SK-N-SH treated with all-trans-retinoic acid at 6 μM for 48 hours (cell line): ENCODE measurements at regions not wholly inside any gene's neighbourhood (a gene's known extent, or its start where the extent isn't known, plus 50 kb on each side); places are given as distances from the start of the nearest gene placed in this dataset.

Experiments
- CSRNP3 ChIP-seq: fragments of 250-450 bp; sonication (Bioruptor Pico); IDR thresholded peaks from 2 replicates; pipeline ENCODE4 v1.5.1; 2021; ENCODE audit warnings: mild to moderate bottlenecking, moderate library complexity
- ESRRG ChIP-seq: fragments of 250-450 bp; sonication (Bioruptor Pico); IDR thresholded peaks from 2 replicates; pipeline ENCODE4 v1.6.1; 2021; ENCODE audit warnings: mild to moderate bottlenecking
- ISL1 ChIP-seq: fragments of 250-450 bp; sonication (Bioruptor Pico); IDR thresholded peaks from 2 replicates; pipeline ENCODE4 v2.1.2; 2022; ENCODE audit warnings: mild to moderate bottlenecking, moderate library complexity
- PATZ1 ChIP-seq: fragments of 250-450 bp; sonication (Bioruptor Pico); IDR thresholded peaks from 2 replicates; pipeline ENCODE4 v1.8.0; 2020; ENCODE audit warnings: mild to moderate bottlenecking, moderate library complexity, borderline replicate concordance
- SNAI2 ChIP-seq: fragments of 250-450 bp; sonication (Bioruptor Pico); IDR thresholded peaks from 2 replicates; pipeline ENCODE4 v1.5.0; 2020; ENCODE audit warnings: mild to moderate bottlenecking, moderate library complexity
- TCF4 ChIP-seq: fragments of 250-450 bp; sonication (Bioruptor Pico); IDR thresholded peaks from 2 replicates; pipeline ENCODE4 v1.8.0; 2021; ENCODE audit warnings: mild to moderate bottlenecking, moderate library complexity, borderline replicate concordance
- TOX ChIP-seq: fragments of 250-450 bp; sonication (Bioruptor Pico); IDR thresholded peaks from 2 replicates; pipeline ENCODE4 v1.8.0; 2021; ENCODE audit warnings: mild to moderate bottlenecking, moderate library complexity, borderline replicate concordance
- ZC3H10 ChIP-seq: fragments of 250-450 bp; sonication (Bioruptor Pico); IDR thresholded peaks from 2 replicates; pipeline ENCODE4 v1.5.1; 2021; ENCODE audit warnings: mild to moderate bottlenecking, moderate library complexity
- ZFP3 ChIP-seq: fragments of 250-450 bp; sonication (Bioruptor Pico); IDR thresholded peaks from 2 replicates; pipeline ENCODE4 v1.5.0; 2020; ENCODE audit warnings: mild to moderate bottlenecking, moderate library complexity
- ZFP30 ChIP-seq: fragments of 450-650 bp; formaldehyde crosslinking; IDR thresholded peaks from 2 replicates; pipeline ENCODE4 v1.5.0; 2022; ENCODE audit warnings: mild to moderate bottlenecking, moderate library complexity
- ZNF8 ChIP-seq: fragments of 450-650 bp; formaldehyde crosslinking; IDR thresholded peaks from 2 replicates; pipeline ENCODE4 v1.5.0; 2020; ENCODE audit warnings: mild to moderate bottlenecking, moderate library complexity

GRCh38 chr4:52408471-52408870 is 250.6 kb downstream of the USP46 start:
- TF ChIP-seq PATZ1 (CRISPR knock-in tag) (no peak), TOX (CRISPR knock-in tag) (no peak), ZFP30 (CRISPR knock-in tag) (no peak), ZFP3 (CRISPR knock-in tag) (no peak), CSRNP3 (CRISPR knock-in tag) (no peak), ESRRG (CRISPR knock-in tag) (no peak), TCF4 (CRISPR knock-in tag) (no peak), ZNF8 (CRISPR knock-in tag) (no peak), SNAI2 (no peak), ZC3H10 (CRISPR knock-in tag) (no peak), ISL1 (CRISPR knock-in tag) (no peak)
